Motor neuron (in vitro differentiated cells): ENCODE measurements at regions not wholly inside any gene's neighbourhood (a gene's known extent, or its start where the extent isn't known, plus 50 kb on each side); places are given as distances from the start of the nearest gene placed in this dataset.

Source experiments
- ATAC-seq, 8 experiments: fragments of 200-7000 bp; cut with Tn5 transposase; replicated peaks in 6 of 8; 2 replicates each; pipeline ENCODE4 v1.8.0; 2021; ENCODE audit warnings: mild to moderate bottlenecking in 8 of 8, moderate library complexity in 8 of 8
- H3K27ac ChIP-seq, 2 donors: fragments of 250-450 bp; sonication (Bioruptor Pico); 2 replicates each; pipeline ENCODE4 v1.9.0; 2021; ENCODE audit warnings: antibody characterized with exemption in 2 of 2, mild to moderate bottlenecking in 2 of 2, moderate library complexity in 1 of 2
- H3K4me1 ChIP-seq, 2 donors: fragments of 250-450 bp; sonication (Bioruptor Pico); replicated peaks in 1 of 2; 2 replicates each; pipeline ENCODE4 v1.6.1; 2021; ENCODE audit warnings: antibody characterized with exemption in 2 of 2, mild to moderate bottlenecking in 2 of 2, moderate library complexity in 1 of 2
- H3K4me3 ChIP-seq, 5 donors: fragments of 250-450 bp; sonication (Bioruptor Pico); 2 replicates each; pipeline ENCODE4 v1.9.0; 2021; ENCODE audit warnings: antibody characterized with exemption in 5 of 5, mild to moderate bottlenecking in 5 of 5, moderate library complexity in 4 of 5
- whole genome bisulfite sequencing, 10 experiments: fragments of 450-650 bp; shearing (Covaris generic); methylation state at CpG; one replicate each; pipeline ENCODE4 v1.0.0; 2022; 5-methylcytosine and 5-hydroxymethylcytosine counted together
- in situ Hi-C, 9 experiments: fragments of 400-800 bp; cut with MboI; loops; one replicate each; pipeline ENCODE4 v1.15.0; 2021; ENCODE audit warnings: low sequenced_read_pairs in 9 of 9, low pct_unique_long_range_greater_than_20kb in 2 of 9; ENCODE audit not compliant: unreplicated experiment in 9 of 9

- WGBS, 10 experiments, result 100% methylated on average over 1 of the region's 1 CpG; no CpG with 5 or more reads in 5 of the 10 experiments
- in situ Hi-C loops, result no loop called here
- ATAC-seq, result no peak
These were observed 254.5 kb upstream of the ROPN1 start for GRCh38 chr3:124246376-124246775.

GRCh38 chr3:124246949-124247348 lies 255.0 kb upstream of the ROPN1 start:
- peaks cover 9 to 19% of the 10 kb centered on the region in 2 donors for H3K4me1 ChIP-seq
- no peak overlapping the region for H3K27ac ChIP-seq
- in situ Hi-C loops, result no loop called here
- ATAC-seq, result peak in 1 of 8 experiments; percentile 25
- WGBS, 10 experiments, result 80 to 100% (median 100%) methylated on average over 1 to 2 of the region's 2 CpGs; no CpG with 5 or more reads in 1 of the 10 experiments
- no peak overlapping the region for H3K4me3 ChIP-seq

More at GRCh38 chr3:124246376-124246775, 254.5 kb upstream of the ROPN1 start:
- Histone ChIP-seq H3K4me1 (peaks cover 9 to 19% of the 10 kb centered on the region in 2 donors), H3K4me3 (no peak overlapping the region), H3K27ac (no peak overlapping the region)

GRCh38 chr3:124248471-124249028 lies 256.6 kb upstream of the ROPN1 start:
- Histone ChIP-seq H3K4me1 (peaks cover under 1 to 5% of the 10 kb centered on the region in 2 donors), H3K4me3 (no peak overlapping the region), H3K27ac (no peak overlapping the region)
- 0 to 100% (median 84%) methylated on average over 1 to 4 of the region's 4 CpGs; no CpG with 5 or more reads in 2 of the 10 experiments for WGBS, 10 experiments
- in situ Hi-C loops, result no loop called here
- ATAC-seq, result peak; percentile 13 to 88 (median 66)

GRCh38 chr3:124249038-124249437 lies 257.1 kb upstream of the ROPN1 start:
- WGBS, 10 experiments, result 20 to 100% (median 60%) methylated on average over 1 of the region's 1 CpG; no CpG with 5 or more reads in 6 of the 10 experiments
- no peak overlapping the region for H3K4me3 ChIP-seq
- no peak overlapping the region for H3K27ac ChIP-seq
- in situ Hi-C loops, result no loop called here
- H3K4me1 ChIP-seq, result no peaks in the 10 kb centered on the region
- peak in 2 of 8 experiments; percentile 46 to 58 for ATAC-seq

GRCh38 chr3:124250053-124250452 lies 258.1 kb upstream of the ROPN1 start:
- WGBS, 10 experiments, result 50 to 100% methylated on average over 1 of the region's 3 CpGs; no CpG with 5 or more reads in 8 of the 10 experiments
- peak in 1 of 8 experiments; percentile 41 for ATAC-seq
- Histone ChIP-seq H3K4me1 (no peaks in the 10 kb centered on the region), H3K4me3 (no peak overlapping the region), H3K27ac (no peak overlapping the region)
- in situ Hi-C loops, result no loop called here

GRCh38 chr3:124256156-124256555 lies 264.2 kb upstream of the ROPN1 start:
- in situ Hi-C loops, result no loop called here
- peaks cover 14 to 16% of the 10 kb centered on the region in 2 donors for H3K4me1 ChIP-seq
- no peak overlapping the region for H3K4me3 ChIP-seq
- WGBS, 10 experiments, result 80 to 100% (median 100%) methylated on average over 1 of the region's 1 CpG; no CpG with 5 or more reads in 6 of the 10 experiments
- H3K27ac ChIP-seq, result no peak overlapping the region
- ATAC-seq, result no peak

GRCh38 chr3:124256599-124256998 lies 264.7 kb upstream of the ROPN1 start:
- peaks cover 17 to 21% of the 10 kb centered on the region in 2 donors for H3K4me1 ChIP-seq
- in situ Hi-C loops, result no loop called here
- 80 to 100% (median 100%) methylated on average over 1 to 2 of the region's 4 CpGs; no CpG with 5 or more reads in 6 of the 10 experiments for WGBS, 10 experiments
- H3K27ac ChIP-seq, result no peak overlapping the region
- no peak for ATAC-seq
- H3K4me3 ChIP-seq, result no peak overlapping the region

GRCh38 chr3:124257336-124257864 lies 265.5 kb upstream of the ROPN1 start:
- H3K27ac ChIP-seq, result no peak overlapping the region
- H3K4me3 ChIP-seq, result no peak overlapping the region
- ATAC-seq, result peak in 3 of 8 experiments; percentile 10 to 47 (median 33)
- WGBS, 10 experiments, result 0 to 18% (median 0%) methylated on average over 1 of the region's 1 CpG; no CpG with 5 or more reads in 5 of the 10 experiments
- in situ Hi-C loops, result no loop called here
- H3K4me1 ChIP-seq, result peaks cover 17 to 22% of the 10 kb centered on the region in 2 donors

GRCh38 chr3:124258057-124258500 lies 266.2 kb upstream of the ROPN1 start:
- in situ Hi-C loops, result no loop called here
- H3K4me1 ChIP-seq, result peaks cover 17 to 22% of the 10 kb centered on the region in 2 donors
- no peak overlapping the region for H3K4me3 ChIP-seq
- peak in 5 of 8 experiments; percentile 32 to 51 (median 45) for ATAC-seq
- WGBS, 10 experiments, result 26 to 65% (median 57%) methylated on average over 1 to 3 of the region's 3 CpGs; no CpG with 5 or more reads in 4 of the 10 experiments
- no peak overlapping the region for H3K27ac ChIP-seq

GRCh38 chr3:124260206-124260915 lies 268.4 kb upstream of the ROPN1 start:
- in situ Hi-C loops, result no loop called here
- no CpG with 5 or more reads among the region's 1 CpG for WGBS, 10 experiments
- peak in 7 of 8 experiments; percentile 57 to 92 (median 71) for ATAC-seq

GRCh38 chr3:124261306-124261705 lies 269.4 kb upstream of the ROPN1 start:
- no peak overlapping the region for H3K27ac ChIP-seq
- no peak for ATAC-seq
- no peak overlapping the region for H3K4me3 ChIP-seq
- 9 to 90% (median 56%) methylated on average over 1 to 2 of the region's 2 CpGs; no CpG with 5 or more reads in 2 of the 10 experiments for WGBS, 10 experiments
- in situ Hi-C loops, result no loop called here
- H3K4me1 ChIP-seq, result peaks cover 20 to 26% of the 10 kb centered on the region in 2 donors

More at GRCh38 chr3:124260206-124260915, 268.4 kb upstream of the ROPN1 start:
- Histone ChIP-seq H3K4me1 (peaks cover 20 to 22% of the 10 kb centered on the region in 2 donors), H3K4me3 (no peak overlapping the region), H3K27ac (no peak overlapping the region)

- ATAC-seq, result peak in 7 of 8 experiments; percentile 27 to 68 (median 61)
- in situ Hi-C loops, result no loop called here
- 4 to 70% (median 54%) methylated on average over 2 to 4 of the region's 4 CpGs; no CpG with 5 or more reads in 2 of the 10 experiments for WGBS, 10 experiments
- Histone ChIP-seq H3K4me1 (peaks cover 6 to 21% of the 10 kb centered on the region in 2 donors), H3K27ac (no peak overlapping the region), H3K4me3 (no peak overlapping the region)
These were observed 271.2 kb upstream of the ROPN1 start for GRCh38 chr3:124263168-124263567.

GRCh38 chr3:124264346-124264745 lies 272.4 kb upstream of the ROPN1 start:
- no peak for ATAC-seq
- Histone ChIP-seq H3K4me3 (no peak overlapping the region), H3K4me1 (peaks cover 6 to 20% of the 10 kb centered on the region in 2 donors), H3K27ac (no peak overlapping the region)
- in situ Hi-C loops, result no loop called here
- WGBS, 10 experiments, result 75 to 100% (median 90%) methylated on average over 2 to 7 of the region's 8 CpGs; no CpG with 5 or more reads in 3 of the 10 experiments
